Right hindlimb (tissue), 1 donor: ENCODE measurements at regions not wholly inside any gene's neighbourhood (a gene's known extent, or its start where the extent isn't known, plus 50 kb on each side); places are given as distances from the start of the nearest gene placed in this dataset.
A peak's percentile ranks its signal among the peaks of the same experiment; 100 is the strongest.

ENCODE experiments used
- DNase-seq: peaks from one replicate; pipeline ENCODE4 v3.0.0-alpha.2; 2018

- DNase-seq = no peak
These were observed 170.5 kb upstream of the ADO start for GRCh38 chr10:62633976-62634375.

DNA sequence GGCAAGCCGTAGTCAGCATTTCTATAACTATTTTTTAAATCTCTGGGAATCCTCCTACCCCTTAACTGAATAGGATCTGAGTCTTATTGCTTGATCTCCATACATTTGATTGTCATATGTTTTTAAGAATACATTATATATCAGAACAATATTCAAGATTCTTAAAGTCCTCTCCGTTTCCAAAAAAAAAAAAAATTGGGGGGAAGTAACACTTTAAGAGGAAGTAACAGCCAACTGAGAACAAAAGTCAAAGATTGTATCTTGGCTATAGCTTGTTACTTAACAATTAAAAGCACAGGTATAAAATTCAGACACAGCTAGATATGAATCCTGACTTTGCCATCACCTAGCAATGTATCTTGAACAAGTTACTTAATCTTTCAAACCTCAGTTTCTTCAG is 169.9 kb upstream of the ADO start:
- no peak for DNase-seq

- no peak for DNase-seq
These were observed 169.4 kb upstream of the ADO start for GRCh38 chr10:62635127-62635526.

DNA sequence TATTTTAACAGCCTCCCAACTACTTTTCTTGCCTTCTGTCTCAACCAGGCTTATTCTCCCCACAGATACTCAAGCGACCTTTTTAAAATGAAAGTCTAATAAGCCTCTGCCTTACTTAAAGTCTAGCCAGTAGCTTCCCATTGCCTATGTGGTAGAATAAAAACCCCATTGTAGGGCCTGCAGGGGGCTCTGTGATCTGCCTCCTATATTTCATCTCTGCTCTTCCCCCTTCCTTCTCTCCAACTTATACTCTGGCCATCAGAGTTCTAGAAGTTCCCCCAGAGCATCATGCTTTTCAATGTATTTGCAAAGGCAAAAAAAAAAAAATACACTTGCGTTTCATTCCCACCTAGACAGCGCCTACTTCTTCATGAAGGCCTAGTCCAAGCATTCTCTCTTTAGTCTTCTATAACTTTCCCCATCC is 167.7 kb upstream of the ADO start:
- no peak for DNase-seq

DNA sequence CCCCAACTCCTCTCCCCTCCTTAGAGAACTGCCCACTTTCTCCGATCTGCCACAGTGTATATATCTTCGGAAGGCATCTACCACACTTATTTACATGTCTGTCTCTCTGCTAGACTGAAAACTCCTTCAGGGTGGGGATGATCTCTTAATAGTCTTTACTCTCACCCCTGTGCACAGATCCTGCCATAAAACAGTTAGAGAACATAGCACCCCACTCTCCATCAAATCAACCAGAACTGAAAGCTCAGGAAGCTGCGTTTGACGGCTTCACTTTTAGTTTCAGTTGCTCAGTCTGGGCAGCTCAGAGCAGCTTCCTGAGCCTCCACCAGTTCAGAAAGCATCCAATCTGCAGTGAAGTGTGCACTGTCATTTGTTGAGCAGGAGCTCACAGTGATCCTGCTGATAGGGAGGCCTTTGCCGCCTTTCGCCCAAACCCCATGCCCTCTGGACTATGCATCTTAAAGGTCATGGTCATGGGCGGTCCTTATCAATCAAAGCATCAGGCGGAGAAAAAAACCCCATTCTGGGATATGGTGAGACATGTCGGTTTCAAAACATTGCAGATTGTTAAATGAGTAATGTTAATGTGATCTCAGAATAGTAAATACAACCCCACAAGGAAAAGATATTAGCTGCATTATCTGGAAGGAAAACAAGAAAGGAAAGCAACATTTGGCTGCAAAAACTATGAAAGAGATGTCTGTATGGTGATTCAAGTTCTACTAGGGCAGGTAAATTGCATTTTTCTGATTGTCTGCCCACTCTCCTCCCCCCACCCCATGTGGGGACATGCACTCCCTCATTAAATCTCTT is 167.1 kb upstream of the ADO start:
- no peak for DNase-seq

DNA sequence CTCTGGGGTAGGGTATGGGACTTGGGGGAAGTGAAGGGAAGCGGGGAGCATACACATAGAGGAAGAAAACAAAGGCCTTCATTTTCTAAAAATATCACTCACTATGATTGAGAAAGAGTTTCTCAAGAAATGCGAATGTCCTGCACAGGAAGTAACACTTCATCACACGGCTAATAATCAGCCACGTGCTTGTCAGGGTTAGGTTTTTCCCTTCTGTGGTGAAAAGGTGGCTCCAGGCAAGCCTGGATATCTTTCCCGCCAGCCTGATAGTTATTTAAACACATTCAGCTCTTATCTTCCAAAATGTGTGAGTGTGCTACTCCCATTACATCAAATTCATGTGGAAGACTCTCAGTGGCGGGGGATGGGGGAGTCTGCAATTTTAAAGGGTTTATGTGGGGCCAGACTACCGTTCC is 166.4 kb upstream of the ADO start:
- no peak for DNase-seq

GRCh38 chr10:62639144-62639543 is 165.4 kb upstream of the ADO start:
- DNase-seq = no peak

DNA sequence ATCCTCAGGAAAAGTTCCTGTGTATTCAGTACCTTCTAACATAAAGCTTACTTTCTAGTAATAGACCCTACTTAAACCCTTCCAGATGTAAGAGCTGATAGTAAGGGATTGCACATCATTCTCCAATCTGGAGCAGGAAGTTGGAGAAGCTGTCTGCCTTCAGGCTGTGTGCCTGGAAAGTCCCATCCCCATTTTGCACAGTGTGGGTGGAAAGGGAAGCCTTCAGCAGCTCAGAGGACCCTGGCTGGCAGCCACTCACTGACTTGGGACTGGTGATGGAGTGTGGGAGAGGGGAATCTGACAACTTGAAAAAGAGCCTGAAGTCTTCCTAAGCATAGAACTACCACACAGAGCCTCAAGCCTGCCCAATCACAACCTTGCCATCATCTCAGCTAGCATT is 164.1 kb upstream of the ADO start:
- DNase-seq = peak; percentile 72

- no peak for DNase-seq
These were observed 160.6 kb upstream of the ADO start for GRCh38 chr10:62643606-62644587.

DNA sequence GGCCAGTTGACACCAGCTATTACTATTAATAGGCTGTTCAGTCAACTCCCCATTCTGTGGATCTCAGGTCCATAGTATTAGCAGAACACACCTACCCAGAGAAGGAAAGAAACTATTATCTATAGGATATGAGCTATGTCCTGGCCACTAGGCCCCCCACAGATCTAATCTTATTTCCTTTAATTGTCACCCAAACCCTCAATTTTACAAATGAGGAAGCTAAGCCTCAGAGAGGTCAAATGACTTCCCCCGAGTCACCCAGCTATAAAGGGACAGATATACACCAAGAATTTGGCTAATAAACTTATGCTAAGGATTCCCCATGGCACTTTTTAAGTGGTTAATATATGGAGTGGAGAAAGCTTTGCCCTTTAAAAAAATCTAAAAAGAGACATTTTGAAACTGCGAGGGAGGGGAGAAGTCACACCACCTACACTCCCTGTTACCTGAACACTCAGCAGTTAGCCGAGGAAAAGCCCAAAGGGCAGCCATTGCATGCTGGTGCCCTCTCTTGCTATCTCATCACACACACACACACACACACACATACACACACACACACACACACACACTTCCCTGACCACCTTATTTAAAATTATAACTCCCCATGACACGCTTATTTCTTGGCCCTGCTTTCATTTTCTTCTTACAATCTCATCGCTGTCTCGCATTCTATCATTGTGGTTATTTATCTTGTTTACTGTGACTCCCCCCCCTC is 157.0 kb upstream of the ADO start:
- DNase-seq = no peak

DNA sequence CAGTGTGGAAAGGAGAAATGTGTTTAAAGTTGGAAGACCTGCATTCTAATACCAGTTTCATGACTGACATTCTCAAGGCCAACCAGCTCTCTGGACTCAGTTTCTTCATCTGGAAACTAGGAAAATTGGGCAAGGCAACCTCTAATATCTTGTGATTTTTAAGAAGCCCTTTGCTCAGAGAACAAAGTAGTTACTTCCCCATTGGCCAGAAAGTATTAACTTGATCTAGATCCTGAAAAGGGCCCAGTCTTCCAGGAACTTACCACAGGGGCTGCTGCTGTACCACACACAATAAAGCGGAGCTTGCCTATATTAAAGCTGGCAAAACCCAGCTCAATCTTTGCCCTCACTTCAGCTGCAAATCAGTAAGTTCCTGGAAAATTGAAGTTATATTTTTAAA is 155.6 kb upstream of the ADO start:
- no peak for DNase-seq

GRCh38 chr10:62650411-62650810 is 154.1 kb upstream of the ADO start:
- DNase-seq = no peak

- no peak for DNase-seq
These were observed 153.2 kb upstream of the ADO start for GRCh38 chr10:62651341-62651740.

DNA sequence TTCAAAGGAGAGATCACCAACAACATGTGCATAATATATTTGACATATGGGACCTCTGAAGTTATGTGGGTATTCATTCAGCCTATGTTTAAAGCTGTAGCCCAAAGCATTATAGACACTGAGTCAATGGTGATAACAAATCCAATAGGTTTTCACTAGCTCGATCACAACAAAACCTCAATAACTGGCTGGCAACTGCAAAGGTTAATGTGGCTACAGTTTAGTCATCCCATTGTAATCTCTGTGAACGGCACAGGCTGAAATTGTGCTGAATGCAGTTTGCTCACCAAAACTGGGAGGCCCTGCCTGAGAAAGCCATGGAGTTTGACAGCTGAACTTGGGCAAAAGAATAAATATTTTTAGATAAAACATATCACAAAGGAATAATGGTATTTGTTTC is 152.4 kb upstream of the ADO start:
- no peak for DNase-seq

- DNase-seq = no peak
These were observed 152.0 kb upstream of the ADO start for GRCh38 chr10:62652564-62652963.

- no peak for DNase-seq
These were observed 151.3 kb upstream of the ADO start for GRCh38 chr10:62653254-62653653.

DNA sequence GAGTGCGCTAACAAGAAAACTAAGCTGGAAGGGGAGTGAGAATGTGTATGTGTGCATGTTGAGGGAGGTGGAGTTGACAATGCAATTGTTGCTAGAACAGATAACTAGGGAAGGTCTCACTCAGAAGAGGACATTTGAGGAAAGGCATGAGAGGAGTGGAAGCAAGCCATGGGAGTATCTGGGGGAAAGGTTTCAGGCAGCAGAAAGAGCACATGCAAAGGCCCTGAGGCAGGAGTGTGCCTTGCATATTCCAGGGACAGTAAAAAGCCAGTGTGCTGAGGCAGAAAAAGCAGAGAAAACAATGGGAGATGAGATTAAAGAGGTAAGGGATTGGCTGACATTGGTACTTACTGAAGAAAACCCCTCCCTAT is 149.6 kb upstream of the ADO start:
- DNase-seq = no peak

DNA sequence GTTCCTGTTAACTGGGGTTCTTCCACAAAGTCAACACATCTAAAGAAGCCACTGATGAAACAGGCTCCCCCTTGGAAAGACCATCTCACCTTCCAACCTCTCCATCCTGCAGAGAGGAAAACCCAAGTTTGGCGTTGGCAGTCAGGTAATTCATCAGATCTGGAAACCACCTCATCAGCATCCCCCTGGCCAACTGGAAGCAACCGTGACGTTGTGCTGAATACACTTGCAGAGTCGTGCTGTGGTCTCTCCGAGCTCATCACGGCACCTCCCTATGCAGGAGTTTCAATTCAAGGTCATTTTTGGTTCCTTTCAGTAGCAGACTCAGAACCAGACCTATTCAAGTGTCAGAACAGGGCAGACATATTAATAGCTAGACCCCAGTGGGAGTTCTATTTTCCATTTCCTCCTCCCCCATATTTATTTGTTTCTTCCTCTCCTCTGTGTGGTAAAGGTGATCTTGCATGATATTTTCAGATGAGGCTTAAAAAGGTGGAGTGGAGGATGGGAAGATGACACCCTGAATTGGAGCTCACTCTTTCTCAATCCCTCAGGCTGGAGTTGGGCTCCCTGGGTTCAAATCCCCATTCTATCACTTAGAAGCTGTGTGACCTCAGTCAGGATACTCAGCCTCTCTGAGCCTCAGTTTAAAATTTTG is 149.1 kb upstream of the ADO start:
- no peak for DNase-seq

DNA sequence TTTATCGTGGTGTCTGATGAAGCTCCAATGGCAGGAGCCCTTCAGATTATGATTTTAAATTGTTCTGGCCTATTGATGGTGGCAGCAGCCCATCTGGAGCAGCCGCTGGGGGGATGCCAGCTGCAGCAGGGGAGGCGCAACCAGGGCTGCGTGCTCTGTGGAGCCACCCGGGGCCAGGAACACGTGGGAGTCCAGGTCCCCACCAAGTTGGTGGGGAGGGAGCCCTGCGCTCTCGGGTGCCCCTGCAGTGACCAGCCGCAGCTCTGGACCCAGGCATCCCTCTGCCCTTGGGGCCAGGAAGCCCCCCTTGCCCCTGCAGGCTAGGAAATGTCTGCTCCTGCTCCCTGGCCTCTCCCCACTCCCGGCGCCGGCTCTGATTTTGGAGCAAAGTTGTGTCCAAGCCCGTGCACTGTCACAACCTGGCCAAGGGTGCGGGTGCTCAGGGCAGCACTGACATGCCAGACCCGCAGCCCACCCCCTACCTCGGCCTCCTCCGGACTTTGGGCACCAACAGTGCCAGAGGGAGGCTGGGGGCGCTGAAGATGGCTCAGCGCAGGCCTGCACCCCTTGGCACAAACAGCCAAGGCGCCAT is 147.2 kb upstream of the ADO start:
- DNase-seq = no peak

DNA sequence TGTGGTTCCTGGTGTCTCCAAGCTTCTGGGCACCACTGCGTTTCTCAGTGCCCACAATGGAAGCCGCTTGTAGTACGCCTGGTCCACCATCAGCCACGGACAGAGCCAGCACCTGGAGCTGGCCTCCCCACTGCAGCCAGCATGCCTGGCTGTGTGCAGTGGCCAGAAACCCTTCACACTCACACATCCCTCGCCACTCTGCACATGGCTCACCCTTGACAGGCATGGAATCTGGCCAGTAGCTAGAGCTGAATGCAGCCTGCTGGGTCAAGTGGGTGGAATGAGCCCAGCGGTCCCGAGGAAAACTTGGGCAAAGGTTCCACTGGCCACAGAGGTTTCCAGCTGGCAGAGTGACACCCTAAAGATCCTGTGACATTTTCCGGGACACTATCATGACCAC is 146.0 kb upstream of the ADO start:
- no peak for DNase-seq

- DNase-seq = no peak
These were observed 143.4 kb upstream of the ADO start for GRCh38 chr10:62661143-62661542.

GRCh38 chr10:62662486-62662885 is 142.0 kb upstream of the ADO start:
- DNase-seq = no peak
